ENCODE measurements at regions not wholly inside any gene's neighbourhood (a gene's known extent, or its start where the extent isn't known, plus 50 kb on each side); places are given as distances from the start of the nearest gene placed in this dataset.

DNA sequence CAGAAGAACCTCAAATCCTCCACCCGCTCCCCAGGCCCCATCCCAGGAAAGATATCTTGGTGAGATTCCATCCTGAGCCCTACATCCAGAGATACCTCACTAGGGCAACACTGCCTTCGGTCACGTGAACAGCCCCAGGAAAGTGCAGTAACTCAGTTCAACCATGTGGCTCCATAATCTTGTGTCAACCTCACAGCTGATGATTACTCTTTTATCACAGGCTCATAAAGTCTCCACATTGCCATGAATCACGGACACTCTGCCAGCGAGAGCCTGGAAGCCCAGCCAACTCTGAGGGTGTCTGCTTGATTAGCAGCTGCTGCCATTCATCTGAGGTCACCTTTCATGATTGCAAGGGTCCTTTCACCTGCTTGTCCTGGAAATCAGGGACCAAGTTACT is 175.8 kb upstream of the LRFN2 start:
- Histone ChIP-seq H3K9ac (ENCODE audit: low read length) (no peak overlapping the region), H3K27ac (ENCODE audit: low read length) (no peak overlapping the region), H3K79me2 (ENCODE audit: low read length) (no peaks in the 10 kb centered on the region), H3K9me2 (replicated peaks; ENCODE audit: insufficient read depth, low read length) (no peaks in the 10 kb centered on the region), H3K9me3 (replicated peaks; ENCODE audit: insufficient read depth, low read length) (no peaks in the 10 kb centered on the region), H3K4me3 (ENCODE audit: low read length) (no peak overlapping the region), H3K4me1 (ENCODE audit: low read length) (no peaks in the 10 kb centered on the region), H3K4me2 (ENCODE audit: low read depth, low read length) (no peak overlapping the region), H3K27me3 (replicated peaks; ENCODE audit: insufficient read depth, low read length) (no peaks in the 10 kb centered on the region), H3K36me3 (replicated peaks; ENCODE audit: insufficient read depth, low read length) (no peaks in the 10 kb centered on the region), H4K20me1 (ENCODE audit: insufficient read depth, low read length) (no peaks in the 10 kb centered on the region), H2AFZ (ENCODE audit: low read length) (no peak overlapping the region), H3F3A (ENCODE audit: insufficient read depth, low read length) (no peaks in the 10 kb centered on the region)
- TF ChIP-seq, protein P1, sequence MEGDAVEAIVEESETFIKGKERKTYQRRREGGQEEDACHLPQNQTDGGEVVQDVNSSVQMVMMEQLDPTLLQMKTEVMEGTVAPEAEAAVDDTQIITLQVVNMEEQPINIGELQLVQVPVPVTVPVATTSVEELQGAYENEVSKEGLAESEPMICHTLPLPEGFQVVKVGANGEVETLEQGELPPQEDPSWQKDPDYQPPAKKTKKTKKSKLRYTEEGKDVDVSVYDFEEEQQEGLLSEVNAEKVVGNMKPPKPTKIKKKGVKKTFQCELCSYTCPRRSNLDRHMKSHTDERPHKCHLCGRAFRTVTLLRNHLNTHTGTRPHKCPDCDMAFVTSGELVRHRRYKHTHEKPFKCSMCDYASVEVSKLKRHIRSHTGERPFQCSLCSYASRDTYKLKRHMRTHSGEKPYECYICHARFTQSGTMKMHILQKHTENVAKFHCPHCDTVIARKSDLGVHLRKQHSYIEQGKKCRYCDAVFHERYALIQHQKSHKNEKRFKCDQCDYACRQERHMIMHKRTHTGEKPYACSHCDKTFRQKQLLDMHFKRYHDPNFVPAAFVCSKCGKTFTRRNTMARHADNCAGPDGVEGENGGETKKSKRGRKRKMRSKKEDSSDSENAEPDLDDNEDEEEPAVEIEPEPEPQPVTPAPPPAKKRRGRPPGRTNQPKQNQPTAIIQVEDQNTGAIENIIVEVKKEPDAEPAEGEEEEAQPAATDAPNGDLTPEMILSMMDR (IDR thresholded peaks at IDR 0.05; ENCODE audit: low read length) = no peak
- TF ChIP-seq EZH2phosphoT487 (IDR thresholded peaks at IDR 0.05; ENCODE audit: low read length) = no peak
- TF ChIP-seq EZH2 (optimal IDR thresholded peaks at IDR 0.05; ENCODE audit: low read depth, low read length) = no peak
- DNase-seq = no peak

DNA sequence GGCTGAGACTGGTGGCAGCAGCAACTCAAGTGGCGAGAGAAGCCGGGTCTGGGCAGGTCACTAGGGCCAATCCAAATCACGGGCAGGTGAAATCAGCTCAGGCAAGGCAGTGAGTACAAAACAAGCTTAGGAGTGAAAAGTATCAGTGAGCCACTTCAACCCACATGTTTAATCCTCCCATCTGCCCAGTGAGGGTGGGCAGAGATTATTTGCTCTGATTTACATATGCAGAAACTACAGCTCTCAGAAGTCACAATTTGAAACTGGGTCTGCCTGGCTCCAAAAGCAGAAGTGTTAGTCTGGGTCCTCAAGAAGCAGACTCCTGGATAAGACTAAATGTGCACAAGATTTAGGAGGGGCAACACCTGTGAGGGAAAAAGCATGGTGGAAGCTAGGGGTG is 173.7 kb upstream of the LRFN2 start:
- H4K20me1 ChIP-seq (ENCODE audit: insufficient read depth, low read length) = no peaks in the 10 kb centered on the region
- no peaks in the 10 kb centered on the region for H3K27me3 ChIP-seq (replicated peaks; ENCODE audit: insufficient read depth, low read length)
- H3K27ac ChIP-seq (ENCODE audit: low read length) = no peak overlapping the region
- no peaks in the 10 kb centered on the region for H3K9me2 ChIP-seq (replicated peaks; ENCODE audit: insufficient read depth, low read length)
- H2AFZ ChIP-seq (ENCODE audit: low read length) = no peak overlapping the region
- TF ChIP-seq, protein P1 (IDR thresholded peaks at IDR 0.05; ENCODE audit: low read length) = no peak
- TF ChIP-seq EZH2phosphoT487 (IDR thresholded peaks at IDR 0.05; ENCODE audit: low read length) = no peak
- TF ChIP-seq EZH2 (optimal IDR thresholded peaks at IDR 0.05; ENCODE audit: low read depth, low read length) = no peak
- no peak overlapping the region for H3K9ac ChIP-seq (ENCODE audit: low read length)
- H3K4me2 ChIP-seq (ENCODE audit: low read depth, low read length) = no peak overlapping the region
- DNase-seq = no peak
- H3K36me3 ChIP-seq (replicated peaks; ENCODE audit: insufficient read depth, low read length) = no peaks in the 10 kb centered on the region
- no peaks in the 10 kb centered on the region for H3F3A ChIP-seq (ENCODE audit: insufficient read depth, low read length)
- H3K9me3 ChIP-seq (replicated peaks; ENCODE audit: insufficient read depth, low read length) = no peaks in the 10 kb centered on the region
- H3K4me1 ChIP-seq (ENCODE audit: low read length) = no peaks in the 10 kb centered on the region
- H3K79me2 ChIP-seq (ENCODE audit: low read length) = no peaks in the 10 kb centered on the region
- no peak overlapping the region for H3K4me3 ChIP-seq (ENCODE audit: low read length)

DNA sequence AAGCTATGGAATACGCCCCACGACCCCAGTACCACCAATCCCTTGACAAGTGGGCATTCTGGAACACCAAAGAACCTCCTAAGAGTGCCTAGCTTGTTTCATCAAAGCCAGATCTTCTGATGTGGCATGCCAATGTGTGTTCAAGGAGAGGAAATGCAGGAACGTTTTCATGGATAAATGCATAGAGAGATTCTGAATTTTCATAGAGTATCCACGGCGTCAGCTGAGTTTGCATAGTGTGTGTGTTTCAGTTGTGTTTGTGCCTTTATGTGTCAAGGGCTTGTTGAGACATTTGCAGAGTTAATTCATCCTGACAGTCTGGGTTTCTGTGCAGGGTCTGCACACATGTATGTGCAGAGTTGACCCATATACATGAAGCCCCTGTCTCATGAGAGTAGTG is 172.7 kb upstream of the LRFN2 start:
- TF ChIP-seq EZH2phosphoT487 (IDR thresholded peaks at IDR 0.05; ENCODE audit: low read length) (no peak), EZH2 (optimal IDR thresholded peaks at IDR 0.05; ENCODE audit: low read depth, low read length) (no peak)
- TF ChIP-seq, protein P1 (IDR thresholded peaks at IDR 0.05; ENCODE audit: low read length) = no peak
- no peaks in the 10 kb centered on the region for H3K9me3 ChIP-seq (replicated peaks; ENCODE audit: insufficient read depth, low read length)

More for the DNA sequence above, 172.7 kb upstream of the LRFN2 start:
- Histone ChIP-seq H3K4me1 (ENCODE audit: low read length) (no peaks in the 10 kb centered on the region), H3K79me2 (ENCODE audit: low read length) (no peaks in the 10 kb centered on the region), H3K9me2 (replicated peaks; ENCODE audit: insufficient read depth, low read length) (no peaks in the 10 kb centered on the region), H4K20me1 (ENCODE audit: insufficient read depth, low read length) (no peaks in the 10 kb centered on the region), H3K36me3 (replicated peaks; ENCODE audit: insufficient read depth, low read length) (no peaks in the 10 kb centered on the region), H3K4me3 (ENCODE audit: low read length) (no peak overlapping the region), H3K27ac (ENCODE audit: low read length) (no peak overlapping the region), H2AFZ (ENCODE audit: low read length) (no peak overlapping the region), H3K9ac (ENCODE audit: low read length) (no peak overlapping the region), H3K27me3 (replicated peaks; ENCODE audit: insufficient read depth, low read length) (no peaks in the 10 kb centered on the region), H3F3A (ENCODE audit: insufficient read depth, low read length) (no peaks in the 10 kb centered on the region), H3K4me2 (ENCODE audit: low read depth, low read length) (no peak overlapping the region)
- no peak for DNase-seq

Data from MM.1S (cell line).